HepG2 (cell line): ENCODE measurements at regions not wholly inside any gene's neighbourhood (a gene's known extent, or its start where the extent isn't known, plus 50 kb on each side); places are given as distances from the start of the nearest gene placed in this dataset.

Experiments used
- CEBPG ChIP-seq: IDR thresholded peaks from 2 replicates; pipeline ENCODE4 v1.6.1; 2016
- CHD4 ChIP-seq: fragments of 200-600 bp; sonication (generic); IDR thresholded peaks from 2 replicates; pipeline ENCODE4 v1.7.0; 2017; ENCODE audit warnings: mild to moderate bottlenecking, low read length, borderline replicate concordance
- CTCF ChIP-seq: sonication (generic); formaldehyde crosslinking; IDR thresholded peaks from 2 replicates; pipeline ENCODE4 v1.5.0; 2020; ENCODE audit warnings: mild to moderate bottlenecking, missing genetic modification reagents, moderate library complexity
- E2F1 ChIP-seq: sonication (generic); formaldehyde crosslinking; IDR thresholded peaks from 2 replicates; pipeline ENCODE4 v1.5.0; 2020; ENCODE audit warnings: missing genetic modification reagents
- EP300 ChIP-seq, 3 experiments: sonication (generic) in 1 of 3; formaldehyde crosslinking in 1 of 3; IDR thresholded peaks; 2 replicates each; pipeline versions ENCODE4 v1.5.1 to v1.6.1; 2011 to 2020; ENCODE audit warnings: low read depth in 2 of 3, low read length in 2 of 3, borderline replicate concordance in 1 of 3, improper control_type of control experiment in 1 of 3, mild to moderate bottlenecking in 1 of 3, missing genetic modification reagents in 1 of 3, moderate library complexity in 1 of 3
- ETV6 ChIP-seq: sonication (generic); formaldehyde crosslinking; conservative IDR thresholded peaks from 2 replicates; pipeline ENCODE4 v1.4.0; 2020; ENCODE audit warnings: missing genetic modification reagents
- HNRNPL ChIP-seq: fragments of 200-400 bp; formaldehyde crosslinking; IDR thresholded peaks from 2 replicates; pipeline ENCODE4 v1.6.1; 2017; ENCODE audit warnings: mild to moderate bottlenecking, low read depth, low read length
- KLF6 ChIP-seq: IDR thresholded peaks from 2 replicates; pipeline ENCODE4 v1.8.0; 2016; ENCODE audit warnings: missing biosample characterization, missing genetic modification reagents
- MTF2 ChIP-seq: sonication (generic); formaldehyde crosslinking; IDR thresholded peaks from 2 replicates; pipeline ENCODE4 v1.5.0; 2020; ENCODE audit warnings: missing genetic modification reagents, borderline replicate concordance
- PATZ1 ChIP-seq: sonication (generic); formaldehyde crosslinking; IDR thresholded peaks from 2 replicates; pipeline ENCODE4 v1.4.0; 2020; ENCODE audit warnings: missing genetic modification reagents
- POGZ ChIP-seq: sonication (generic); formaldehyde crosslinking; IDR thresholded peaks from 2 replicates; pipeline ENCODE4 v1.4.0; 2020; ENCODE audit warnings: mild to moderate bottlenecking, missing genetic modification reagents
- SIX1 ChIP-seq: sonication (generic); formaldehyde crosslinking; IDR thresholded peaks from 2 replicates; pipeline ENCODE4 v1.4.0; 2020; ENCODE audit warnings: missing genetic modification reagents, borderline replicate concordance
- TCF12 ChIP-seq, 2 experiments: fragments of 450-650 bp in 1 of 2; sonication (generic) in 1 of 2; formaldehyde crosslinking in 1 of 2; IDR thresholded peaks; 2 replicates each; pipeline versions ENCODE4 v1.6.1 to v1.8.0; 2017 to 2022; ENCODE audit warnings: antibody characterized with exemption in 1 of 2, mild to moderate bottlenecking in 1 of 2, missing genetic modification reagents in 1 of 2, moderate library complexity in 1 of 2
- USF2 ChIP-seq, 2 experiments: sonication (generic) in 1 of 2; formaldehyde crosslinking in 1 of 2; IDR thresholded peaks; 2 replicates each; pipeline versions ENCODE4 v1.5.1 to v1.6.1; 2011 to 2020; ENCODE audit warnings: borderline replicate concordance in 1 of 2, low read depth in 1 of 2, low read length in 1 of 2, mild to moderate bottlenecking in 1 of 2, missing genetic modification reagents in 1 of 2, moderate library complexity in 1 of 2
- XRCC5 ChIP-seq: fragments of 200-400 bp; formaldehyde crosslinking; optimal IDR thresholded peaks from 2 replicates; pipeline ENCODE3; 2017; ENCODE audit warnings: mild to moderate bottlenecking, low read length
- ZNF180 ChIP-seq: sonication (generic); formaldehyde crosslinking; IDR thresholded peaks from 2 replicates; pipeline ENCODE4 v1.4.0; 2020; ENCODE audit warnings: low read depth, missing genetic modification reagents, borderline replicate concordance
- ZNF276 ChIP-seq: sonication (generic); formaldehyde crosslinking; IDR thresholded peaks from 2 replicates; pipeline ENCODE4 v1.4.0; 2020; ENCODE audit warnings: mild to moderate bottlenecking, low read depth, missing genetic modification reagents
- ZNF660 ChIP-seq: sonication (generic); formaldehyde crosslinking; IDR thresholded peaks from 2 replicates; pipeline ENCODE4 v1.5.1; 2020; ENCODE audit warnings: mild to moderate bottlenecking, low read depth, missing genetic modification reagents, borderline replicate concordance
- ZNF761 ChIP-seq: sonication (generic); formaldehyde crosslinking; conservative IDR thresholded peaks from 2 replicates; pipeline ENCODE4 v1.4.0; 2020; ENCODE audit warnings: mild to moderate bottlenecking, missing genetic modification reagents

GRCh38 chr20:53678990-53679596, 85.5 kb upstream of the ZNF217 start (continued):
- TF ChIP-seq ZNF276 (CRISPR knock-in tag), result no peak
- no peak for TF ChIP-seq XRCC5
- TF ChIP-seq HNRNPL, result no peak
- TF ChIP-seq ETV6 (CRISPR knock-in tag), result no peak
- peak; percentile 83 for TF ChIP-seq CEBPG (CRISPR knock-in tag)
- TF ChIP-seq CHD4, result no peak
- peak in 1 of 2 experiments; percentile 50; a peak in 1 of 4 replicates for TF ChIP-seq EP300 (IDR thresholded peaks at IDR 0.05; ENCODE audit: low read depth in 2 of 2, low read length in 2 of 2)
- no peak for TF ChIP-seq EP300 (CRISPR knock-in tag; IDR thresholded peaks at IDR 0.05; ENCODE audit: borderline replicate concordance)
- no peak for TF ChIP-seq USF2 (IDR thresholded peaks at IDR 0.05; ENCODE audit: low read depth, low read length)
- TF ChIP-seq USF2 (CRISPR knock-in tag; IDR thresholded peaks at IDR 0.05; ENCODE audit: borderline replicate concordance), result no peak
- TF ChIP-seq KLF6 (CRISPR knock-in tag), result no peak
- no peak for TF ChIP-seq ZNF180 (CRISPR knock-in tag)
- no peak for TF ChIP-seq E2F1
- no peak for TF ChIP-seq TCF12 (IDR thresholded peaks at IDR 0.05)
- no peak for TF ChIP-seq TCF12 (CRISPR knock-in tag; IDR thresholded peaks at IDR 0.05)
- no peak for TF ChIP-seq PATZ1 (CRISPR knock-in tag)
- TF ChIP-seq MTF2 (CRISPR knock-in tag), result no peak
- no peak for TF ChIP-seq ZNF761 (CRISPR knock-in tag)
- no peak for TF ChIP-seq ZNF660
- 0 out of 2 replicates have a peak, but pooled peaks have one; percentile 13 for TF ChIP-seq POGZ
- TF ChIP-seq CTCF (CRISPR knock-in tag), result no peak
- no peak for TF ChIP-seq SIX1 (CRISPR knock-in tag)
